CD4-positive, alpha-beta T cell (primary cell): ENCODE measurements at regions not wholly inside any gene's neighbourhood (a gene's known extent, or its start where the extent isn't known, plus 50 kb on each side); places are given as distances from the start of the nearest gene placed in this dataset.

Source experiments
- ATAC-seq: fragments of 200-7000 bp; cut with Tn5 transposase; one replicate; pipeline ENCODE4 v1.10.0; 2022; ENCODE audit warnings: mild to moderate bottlenecking; ENCODE audit not compliant: poor library complexity
- CTCF ChIA-PET: fragments of 350-600 bp; sonication (Branson Sonifier 250); formaldehyde crosslinking; loops from one replicate; lab custom pipeline; 2021; ENCODE audit warnings: antibody characterized with exemption, inconsistent platforms; lab: Charles Lee
- POLR2A ChIA-PET: fragments of 350-600 bp; sonication (Branson Sonifier 250); formaldehyde crosslinking; loops from one replicate; lab custom pipeline; 2021; ENCODE audit warnings: antibody characterized with exemption, inconsistent platforms; lab: Charles Lee
- DNase-seq, 14 experiments: peaks; one replicate each; pipeline ENCODE4 v3.0.0-alpha.2; 2013 to 2020; ENCODE audit warnings: mixed read lengths in 2 of 14
- H3K27ac ChIP-seq, 2 donors: one replicate each; pipeline versions ENCODE4 v1.5.1 to v1.7.0; 2013; ENCODE audit warnings: low read length in 2 of 2, low read depth in 1 of 2, mild to moderate bottlenecking in 1 of 2
- H3K27me3 ChIP-seq, 2 experiments: 1 replicate in 1 of 2; 2 replicates in 1 of 2; pipeline versions ENCODE4 v1.6.1 to v1.7.0; 2013; ENCODE audit warnings: low read length in 2 of 2, control low read depth in 1 of 2, mild to moderate bottlenecking in 1 of 2, moderate library complexity in 1 of 2; ENCODE audit not compliant: insufficient read depth in 2 of 2, control insufficient read depth in 1 of 2
- H3K36me3 ChIP-seq: one replicate; pipeline ENCODE4 v1.6.1; 2013; ENCODE audit warnings: low read length, control low read depth; ENCODE audit not compliant: insufficient read depth
- H3K4me1 ChIP-seq: one replicate; pipeline ENCODE4 v1.6.1; 2013; ENCODE audit warnings: low read length, control low read depth; ENCODE audit not compliant: insufficient read depth
- H3K4me3 ChIP-seq: one replicate; pipeline ENCODE4 v1.5.1; 2013; ENCODE audit warnings: mild to moderate bottlenecking, low read length, moderate library complexity
- H3K9me3 ChIP-seq, 2 experiments: 1 replicate in 1 of 2; 2 replicates in 1 of 2; pipeline versions ENCODE4 v1.6.1 to v1.7.0; 2013; ENCODE audit warnings: low read length in 2 of 2, mild to moderate bottlenecking in 2 of 2, control low read depth in 1 of 2, moderate library complexity in 1 of 2; ENCODE audit not compliant: control insufficient read depth in 1 of 2, insufficient read depth in 1 of 2
- H3K27ac Mint-ChIP-seq: one replicate; pipeline ENCODE4 v1.8.0; 2020; ENCODE audit warnings: mixed read lengths
- H3K27me3 Mint-ChIP-seq: one replicate; pipeline ENCODE4 v1.8.0; 2021; ENCODE audit warnings: mixed read lengths
- H3K36me3 Mint-ChIP-seq: one replicate; pipeline ENCODE4 v1.8.0; 2021; ENCODE audit warnings: low read depth, mixed read lengths
- H3K4me1 Mint-ChIP-seq: one replicate; pipeline ENCODE4 v1.8.0; 2021; ENCODE audit warnings: low read depth, mixed read lengths
- H3K4me3 Mint-ChIP-seq: one replicate; pipeline ENCODE4 v1.8.0; 2020; ENCODE audit warnings: mild to moderate bottlenecking, mixed read lengths
- H3K9me3 Mint-ChIP-seq: one replicate; pipeline ENCODE4 v1.8.0; 2020; ENCODE audit warnings: mixed read lengths
- intact Hi-C, 2 experiments: fragments of 100-400 bp; cut with DNase I in 1 of 2; cut with micrococcal nuclease in 1 of 2; formaldehyde crosslinking; loops; one replicate each; pipeline versions ENCODE4 v1.15.1 to v1.9.0; 2023 to 2025; cut with DNase I, micrococcal nuclease
- TF ChIP-seq, protein P1 (sequence below): fragments of 200-600 bp; IDR thresholded peaks from one replicate; pipeline ENCODE4 v1.8.0; 2022; ENCODE audit warnings: antibody characterized with exemption, mild to moderate bottlenecking

DNA sequence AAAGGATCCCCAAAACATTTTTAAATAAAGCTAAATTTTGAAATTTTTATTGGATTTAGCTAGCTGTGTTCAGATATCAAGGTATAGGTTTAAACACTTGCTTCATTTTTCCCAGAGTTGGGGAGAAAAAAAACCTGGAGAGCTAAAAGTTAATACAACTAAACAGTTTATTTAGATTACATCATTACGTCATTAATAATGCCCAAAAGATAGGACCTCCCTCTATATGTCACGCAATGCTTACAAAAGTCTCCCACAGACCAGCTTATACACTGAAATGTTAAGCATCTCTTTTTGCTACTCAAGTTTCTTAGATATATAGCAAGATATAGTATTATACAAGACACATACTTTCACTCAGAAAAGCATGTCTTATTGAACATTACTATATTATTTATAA is 160.0 kb upstream of the SEMA3E start:
- ATAC-seq (no peak), DNase-seq (no peak)
- POLR2A ChIA-PET, result no interaction called here
- TF ChIP-seq, protein P1, sequence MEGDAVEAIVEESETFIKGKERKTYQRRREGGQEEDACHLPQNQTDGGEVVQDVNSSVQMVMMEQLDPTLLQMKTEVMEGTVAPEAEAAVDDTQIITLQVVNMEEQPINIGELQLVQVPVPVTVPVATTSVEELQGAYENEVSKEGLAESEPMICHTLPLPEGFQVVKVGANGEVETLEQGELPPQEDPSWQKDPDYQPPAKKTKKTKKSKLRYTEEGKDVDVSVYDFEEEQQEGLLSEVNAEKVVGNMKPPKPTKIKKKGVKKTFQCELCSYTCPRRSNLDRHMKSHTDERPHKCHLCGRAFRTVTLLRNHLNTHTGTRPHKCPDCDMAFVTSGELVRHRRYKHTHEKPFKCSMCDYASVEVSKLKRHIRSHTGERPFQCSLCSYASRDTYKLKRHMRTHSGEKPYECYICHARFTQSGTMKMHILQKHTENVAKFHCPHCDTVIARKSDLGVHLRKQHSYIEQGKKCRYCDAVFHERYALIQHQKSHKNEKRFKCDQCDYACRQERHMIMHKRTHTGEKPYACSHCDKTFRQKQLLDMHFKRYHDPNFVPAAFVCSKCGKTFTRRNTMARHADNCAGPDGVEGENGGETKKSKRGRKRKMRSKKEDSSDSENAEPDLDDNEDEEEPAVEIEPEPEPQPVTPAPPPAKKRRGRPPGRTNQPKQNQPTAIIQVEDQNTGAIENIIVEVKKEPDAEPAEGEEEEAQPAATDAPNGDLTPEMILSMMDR, result no peak
- Histone ChIP-seq H3K27ac (no peak overlapping the region), H3K9me3 (no peaks in the 10 kb centered on the region), H3K36me3 (no peaks in the 10 kb centered on the region), H3K27me3 (no peaks in the 10 kb centered on the region), H3K4me3 (no peak overlapping the region), H3K4me1 (no peaks in the 10 kb centered on the region)
- Mint-ChIP-seq H3K27ac (no peak overlapping the region), H3K36me3 (no peaks in the 10 kb centered on the region), H3K4me3 (no peak overlapping the region), H3K9me3 (peaks cover 2% of the 10 kb centered on the region), H3K4me1 (no peaks in the 10 kb centered on the region), H3K27me3 (no peaks in the 10 kb centered on the region)
- CTCF ChIA-PET, result no interaction called here
- intact Hi-C loops, result no loop called here

DNA sequence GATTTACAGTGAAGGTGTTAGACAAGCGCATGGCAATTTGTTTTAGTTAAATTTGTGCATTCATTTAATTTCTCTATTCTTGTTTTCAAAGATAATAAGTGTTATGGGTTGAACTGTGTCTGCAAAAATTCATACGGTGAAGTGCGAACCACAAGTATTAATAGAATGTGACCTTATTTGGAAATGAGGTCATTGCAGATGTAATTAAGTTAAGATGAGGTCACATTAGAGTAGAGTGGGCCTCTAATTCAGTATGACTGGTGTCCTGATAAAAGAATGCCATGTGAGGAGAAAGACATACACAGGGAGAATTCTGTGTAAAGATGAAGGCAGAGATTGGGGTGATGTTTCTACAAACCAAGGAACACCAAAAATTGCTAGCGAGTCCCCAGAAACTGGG is 158.8 kb upstream of the SEMA3E start:
- TF ChIP-seq, protein P1, result no peak
- H3K36me3 ChIP-seq, result no peaks in the 10 kb centered on the region
- no peak overlapping the region for H3K27ac ChIP-seq
- peaks cover 2% of the 10 kb centered on the region for H3K9me3 Mint-ChIP-seq
- H3K4me3 Mint-ChIP-seq, result no peak overlapping the region
- peaks cover 0 to 1% of the 10 kb centered on the region in 2 experiments for H3K9me3 ChIP-seq
- H3K4me1 ChIP-seq, result no peaks in the 10 kb centered on the region
- H3K27ac Mint-ChIP-seq, result no peak overlapping the region
- ChIA-PET POLR2A (no interaction called here), CTCF (no interaction called here)
- no peaks in the 10 kb centered on the region for H3K36me3 Mint-ChIP-seq
- no peaks in the 10 kb centered on the region for H3K4me1 Mint-ChIP-seq
- H3K4me3 ChIP-seq, result no peak overlapping the region
- DNase-seq (no peak), ATAC-seq (no peak)
- intact Hi-C loops, result no loop called here
- H3K27me3 Mint-ChIP-seq, result no peaks in the 10 kb centered on the region
- no peaks in the 10 kb centered on the region for H3K27me3 ChIP-seq

DNA sequence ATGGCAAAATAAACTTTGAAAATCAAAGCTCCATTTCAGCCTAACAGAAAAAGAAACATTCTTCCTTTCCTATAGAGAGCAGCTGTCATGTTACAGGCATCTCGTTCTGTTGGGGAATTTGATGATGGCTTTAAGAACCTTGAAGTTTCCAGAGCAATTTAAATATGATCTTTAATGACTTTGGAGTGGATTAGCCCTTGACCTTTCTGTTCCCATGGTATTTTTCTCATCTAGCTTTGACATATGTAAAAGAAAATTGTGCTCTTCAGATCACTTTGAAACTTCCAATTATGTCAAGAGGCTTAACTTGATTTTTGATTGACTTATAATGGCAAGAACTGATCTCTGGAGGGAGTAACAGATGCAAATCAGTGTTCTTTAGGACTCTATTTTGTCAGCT is 157.6 kb upstream of the SEMA3E start:
- POLR2A ChIA-PET, result interaction anchor here (0.6 kb wide), 1 partner anchor 77 kb away, joined by 3 read pairs; no protein-coding TSS in a partner anchor
- TF ChIP-seq, protein P1, result no peak
- H3K4me1 Mint-ChIP-seq, result no peaks in the 10 kb centered on the region
- Histone ChIP-seq H3K36me3 (no peaks in the 10 kb centered on the region), H3K9me3 (peaks cover 0 to 4% of the 10 kb centered on the region in 2 experiments), H3K4me1 (no peaks in the 10 kb centered on the region), H3K27me3 (no peaks in the 10 kb centered on the region), H3K4me3 (no peak overlapping the region), H3K27ac (no peak overlapping the region)
- intact Hi-C loops, result no loop called here
- no peak for DNase-seq
- H3K36me3 Mint-ChIP-seq, result no peaks in the 10 kb centered on the region
- no peaks in the 10 kb centered on the region for H3K27me3 Mint-ChIP-seq
- CTCF ChIA-PET, result no interaction called here
- no peak overlapping the region for H3K27ac Mint-ChIP-seq
- ATAC-seq, result no peak
- no peak overlapping the region for H3K4me3 Mint-ChIP-seq
- no peaks in the 10 kb centered on the region for H3K9me3 Mint-ChIP-seq
